IMR-90 (cell line): ENCODE measurements at regions not wholly inside any gene's neighbourhood (a gene's known extent, or its start where the extent isn't known, plus 50 kb on each side); places are given as distances from the start of the nearest gene placed in this dataset.

ENCODE experiments used
- ATAC-seq: fragments of 200-7000 bp; cut with Tn5 transposase; 2 replicates; pipeline ENCODE4 v1.9.1; 2020; ENCODE audit warnings: low read depth, mild to moderate bottlenecking, moderate library complexity
- BruUV-seq: library from RNA; stranded (reverse); fragments of 400-500 nt; replicated peaks from 2 replicates; lab custom pipeline; 2021; lab: Mats Ljungman, UMichigan
- CTCF ChIA-PET: fragments of 300-600 bp; formaldehyde crosslinking; extraction: SDS; loops from one replicate; lab custom pipeline; 2021; ENCODE audit warnings: antibody characterized with exemption; lab: Yijun Ruan, JAX
- POLR2A ChIA-PET: fragments of 300-600 bp; sonication (Branson Sonifier 250); formaldehyde crosslinking; loops from one replicate; lab custom pipeline; 2022; ENCODE audit warnings: antibody characterized with exemption; ENCODE audit not compliant: unreplicated experiment; lab: Charles Lee
- DNase-seq: peaks from one replicate; pipeline ENCODE4 v3.0.0; 2013
- H2AFZ ChIP-seq: replicated peaks from 2 replicates; pipeline ENCODE3; 2013; ENCODE audit warnings: low read length, mild to moderate bottlenecking; ENCODE audit not compliant: poor library complexity
- H2AK5ac ChIP-seq: 2 replicates; pipeline ENCODE4 v1.6.1; 2013; ENCODE audit warnings: low read depth, low read length, inconsistent platforms
- H2AK9ac ChIP-seq: replicated peaks from 2 replicates; pipeline ENCODE3; 2013; ENCODE audit warnings: mild to moderate bottlenecking, low read depth, low read length, moderate library complexity; ENCODE audit not compliant: poor library complexity
- H2BK120ac ChIP-seq: 2 replicates; pipeline ENCODE4 v1.6.1; 2013; ENCODE audit warnings: low read depth, low read length, inconsistent platforms
- H2BK15ac ChIP-seq: 3 replicates; pipeline ENCODE4 v1.6.1; 2013; ENCODE audit warnings: low read depth, low read length, inconsistent platforms
- H2BK20ac ChIP-seq: 2 replicates; pipeline ENCODE4 v1.6.1; 2013; ENCODE audit warnings: low read depth, mild to moderate bottlenecking, inconsistent platforms, low read length, moderate library complexity
- H2BK5ac ChIP-seq: 2 replicates; pipeline ENCODE4 v1.6.1; 2013; ENCODE audit warnings: mild to moderate bottlenecking, low read depth, low read length, inconsistent platforms; ENCODE audit not compliant: poor library complexity, severe bottlenecking
- H3K14ac ChIP-seq: replicated peaks from 2 replicates; pipeline ENCODE4 v1.6.1; 2013; ENCODE audit warnings: low read depth, low read length, inconsistent platforms
- H3K18ac ChIP-seq: 2 replicates; pipeline ENCODE4 v1.6.1; 2013; ENCODE audit warnings: low read depth, low read length, control low read depth
- H3K23ac ChIP-seq: 2 replicates; pipeline ENCODE4 v1.6.1; 2013; ENCODE audit warnings: low read depth, low read length, inconsistent platforms
- H3K27ac ChIP-seq: 2 replicates; pipeline ENCODE4 v1.5.1; 2013; ENCODE audit warnings: mild to moderate bottlenecking, control low read depth, low read length; ENCODE audit not compliant: insufficient read depth
- H3K27me3 ChIP-seq: 2 replicates; pipeline ENCODE4 v1.6.1; 2013; ENCODE audit warnings: low read length; ENCODE audit not compliant: control insufficient read depth, insufficient read depth
- H3K36me3 ChIP-seq: 2 replicates; pipeline ENCODE4 v1.6.1; 2013; ENCODE audit warnings: low read length, mixed read lengths; ENCODE audit not compliant: control insufficient read depth, insufficient read depth
- H3K4ac ChIP-seq: 2 replicates; pipeline ENCODE4 v1.6.1; 2013; ENCODE audit warnings: low read depth, low read length, inconsistent platforms
- H3K4me1 ChIP-seq: 2 replicates; pipeline ENCODE4 v1.6.1; 2013; ENCODE audit warnings: low read length, mixed read lengths; ENCODE audit not compliant: control insufficient read depth, insufficient read depth
- H3K4me2 ChIP-seq: 2 replicates; pipeline ENCODE4 v1.6.1; 2013; ENCODE audit warnings: low read depth, mild to moderate bottlenecking, control low read depth, low read length, moderate library complexity
- H3K4me3 ChIP-seq: 2 replicates; pipeline ENCODE4 v1.5.1; 2013; ENCODE audit warnings: low read depth, mild to moderate bottlenecking, control low read depth, low read length, moderate library complexity; ENCODE audit not compliant: insufficient read depth
- H3K56ac ChIP-seq: 2 replicates; pipeline ENCODE4 v1.6.1; 2013; ENCODE audit warnings: low read length, inconsistent platforms; ENCODE audit not compliant: insufficient read depth; ENCODE audit errors: extremely low read depth
- H3K79me1 ChIP-seq, 2 experiments: 2 replicates each; pipeline ENCODE4 v1.6.1; 2013; ENCODE audit warnings: low read length in 2 of 2, inconsistent platforms in 1 of 2, low read depth in 1 of 2
- H3K9ac ChIP-seq: 2 replicates; pipeline ENCODE4 v1.6.1; 2013; ENCODE audit warnings: low read depth, low read length, control low read depth
- H3K9me1 ChIP-seq: 2 replicates; pipeline ENCODE4 v1.6.1; 2013; ENCODE audit warnings: low read length, inconsistent platforms; ENCODE audit not compliant: insufficient read depth
- H3K9me3 ChIP-seq: 2 replicates; pipeline ENCODE4 v1.6.1; 2013; ENCODE audit warnings: low read length; ENCODE audit not compliant: control insufficient read depth, insufficient read depth
- H4K20me1 ChIP-seq: 2 replicates; pipeline ENCODE4 v1.6.1; 2013; ENCODE audit warnings: low read length, inconsistent platforms; ENCODE audit not compliant: insufficient read depth
- H4K5ac ChIP-seq: 2 replicates; pipeline ENCODE4 v1.6.1; 2013; ENCODE audit warnings: mild to moderate bottlenecking, low read depth, low read length, control low read depth
- H4K8ac ChIP-seq, 2 experiments: 2 replicates each; pipeline ENCODE4 v1.6.1; 2013; ENCODE audit warnings: low read depth in 2 of 2, low read length in 2 of 2, control low read depth in 1 of 2, inconsistent platforms in 1 of 2
- H4K91ac ChIP-seq: 2 replicates; pipeline ENCODE4 v1.6.1; 2013; ENCODE audit warnings: low read depth, low read length, inconsistent platforms; ENCODE audit not compliant: insufficient read depth
- BHLHE40 ChIP-seq: fragments of 150-350 bp; IDR thresholded peaks from 2 replicates; pipeline ENCODE4 v1.6.1; 2016; ENCODE audit warnings: mild to moderate bottlenecking, low read depth, low read length
- CEBPB ChIP-seq: IDR thresholded peaks from 2 replicates; pipeline ENCODE4 v1.6.1; 2012; ENCODE audit warnings: low read depth, low read length, improper control_type of control experiment
- CHD1 ChIP-seq: IDR thresholded peaks from 2 replicates; pipeline ENCODE4 v1.6.1; 2012; ENCODE audit warnings: low read depth, low read length, improper control_type of control experiment
- CTCF ChIP-seq: conservative IDR thresholded peaks from 2 replicates; pipeline ENCODE4 v1.5.1; 2012; ENCODE audit warnings: mild to moderate bottlenecking, low read depth, low read length, improper control_type of control experiment
- ELK1 ChIP-seq: fragments of 150-350 bp; IDR thresholded peaks from 2 replicates; pipeline ENCODE4 v1.6.1; 2016; ENCODE audit warnings: low read depth, mild to moderate bottlenecking, low read length, moderate library complexity, borderline replicate concordance
- FOS ChIP-seq: fragments of 150-350 bp; IDR thresholded peaks from 2 replicates; pipeline ENCODE4 v1.6.1; 2016; ENCODE audit warnings: low read depth, low read length
- MAFK ChIP-seq: IDR thresholded peaks from 2 replicates; pipeline ENCODE4 v1.6.1; 2012; ENCODE audit warnings: low read depth, low read length, improper control_type of control experiment
- MAZ ChIP-seq: IDR thresholded peaks from 2 replicates; pipeline ENCODE4 v1.6.1; 2012; ENCODE audit warnings: low read depth, mild to moderate bottlenecking, low read length, improper control_type of control experiment, moderate library complexity, borderline replicate concordance
- MXI1 ChIP-seq: IDR thresholded peaks from 2 replicates; pipeline ENCODE4 v1.6.1; 2012; ENCODE audit warnings: low read depth, mild to moderate bottlenecking, low read length, moderate library complexity, borderline replicate concordance
- NFE2L2 ChIP-seq: fragments of 150-350 bp; IDR thresholded peaks from 2 replicates; pipeline ENCODE4 v1.6.1; 2016; ENCODE audit warnings: low read depth, mild to moderate bottlenecking, low read length
- POLR2A ChIP-seq: IDR thresholded peaks from 2 replicates; pipeline ENCODE4 v1.6.1; 2012; ENCODE audit warnings: mild to moderate bottlenecking, low read depth, low read length
- RAD21 ChIP-seq: IDR thresholded peaks from 2 replicates; pipeline ENCODE4 v1.6.1; 2012; ENCODE audit warnings: low read length, improper control_type of control experiment
- RCOR1 ChIP-seq: IDR thresholded peaks from 2 replicates; pipeline ENCODE4 v1.6.1; 2012; ENCODE audit warnings: mild to moderate bottlenecking, low read length, improper control_type of control experiment; ENCODE audit not compliant: insufficient replicate concordance
- RFX5 ChIP-seq: IDR thresholded peaks from 2 replicates; pipeline ENCODE4 v1.8.0; 2012; ENCODE audit warnings: low read depth, mild to moderate bottlenecking, low read length, moderate library complexity
- SMC3 ChIP-seq: fragments of 150-350 bp; IDR thresholded peaks from 2 replicates; pipeline ENCODE4 v1.6.1; 2016; ENCODE audit warnings: low read depth, mild to moderate bottlenecking, antibody characterized with exemption, low read length, moderate library complexity
- USF2 ChIP-seq: fragments of 150-350 bp; IDR thresholded peaks from 2 replicates; pipeline ENCODE4 v1.6.1; 2017; ENCODE audit warnings: mild to moderate bottlenecking, antibody characterized with exemption, low read length, low read depth
- WGBS, 2 experiments: methylation state at CpG; one replicate each; pipeline versions ENCODE4 v1.1.5 to v1.1.7; 2013; ENCODE audit warnings: missing lambda C conversion rate in 2 of 2; ENCODE audit not compliant: insufficient read length in 1 of 2; ENCODE audit errors: extremely low coverage in 2 of 2; 5-methylcytosine and 5-hydroxymethylcytosine counted together
- dilution Hi-C: fragments of 300-500 bp; cut with HindIII; formaldehyde crosslinking; loops from one replicate; pipeline ENCODE4 v1.14.3; 2018; ENCODE audit warnings: low sequenced_read_pairs; ENCODE audit not compliant: unreplicated experiment
- in situ Hi-C: fragments of 300-500 bp; cut with MboI; formaldehyde crosslinking; loops from 3 replicates; pipeline ENCODE4 v1.14.3; 2019; ENCODE audit warnings: low sequenced_read_pairs, inconsistent platforms, mixed read lengths
- intact Hi-C: fragments of 100-400 bp; cut with micrococcal nuclease; formaldehyde crosslinking; loops from 2 replicates; pipeline ENCODE4 v1.10.0; 2022

- POLR2A ChIA-PET, result no interaction called here
Measured at GRCh38 chr9:34796924-34797323, 87.0 kb upstream of the CCL21 start.

More at GRCh38 chr9:34796924-34797323, 87.0 kb upstream of the CCL21 start:
- Histone ChIP-seq H4K91ac (no peak overlapping the region), H4K20me1 (no peaks in the 10 kb centered on the region), H2BK20ac (no peak overlapping the region), H3K9me1 (no peaks in the 10 kb centered on the region), H3K79me1 (no peaks in the 10 kb centered on the region), H2AK5ac (no peak overlapping the region), H2BK15ac (no peak overlapping the region), H3K18ac (no peak overlapping the region), H3K4ac (no peak overlapping the region), H3K4me2 (no peak overlapping the region), H3K9me3 (no peaks in the 10 kb centered on the region), H3K27me3 (0 out of 2 replicates have a peak, but pooled peaks cover 2% of the 10 kb centered on the region), H3K4me1 (no peaks in the 10 kb centered on the region), H3K4me3 (no peak overlapping the region), H2AK9ac (no peak overlapping the region), H3K14ac (no peak overlapping the region), H4K5ac (no peak overlapping the region), H2BK5ac (no peak overlapping the region), H3K9ac (no peak overlapping the region), H3K36me3 (no peaks in the 10 kb centered on the region), H2AFZ (no peak overlapping the region), H2BK120ac (no peak overlapping the region), H4K8ac (no peak overlapping the region), H3K23ac (no peak overlapping the region), H3K56ac (no peak overlapping the region), H3K27ac (no peak overlapping the region)
- intact Hi-C loops (no loop called here), in situ Hi-C loops (no loop called here), dilution Hi-C loops (no loop called here)
- no TSS peak for BruUV-seq
- no peak for TF ChIP-seq RFX5
- no peak for TF ChIP-seq NFE2L2
- TF ChIP-seq FOS, result no peak
- TF ChIP-seq MAZ, result no peak
- no peak for TF ChIP-seq MAFK
- TF ChIP-seq ELK1, result no peak
- no peak for TF ChIP-seq CEBPB
- no peak for TF ChIP-seq POLR2A
- TF ChIP-seq MXI1, result no peak
- no peak for TF ChIP-seq SMC3
- no peak for TF ChIP-seq CTCF
- no peak for TF ChIP-seq USF2
- TF ChIP-seq BHLHE40, result no peak
- no peak for TF ChIP-seq RAD21
- no peak for TF ChIP-seq RCOR1
- TF ChIP-seq CHD1, result no peak
- 13% methylated on average over 2 of the region's 7 CpGs; no CpG with 5 or more reads in 1 of the 2 experiments for WGBS, 2 experiments
- no peak for ATAC-seq
- no peak for DNase-seq
- CTCF ChIA-PET, result no interaction called here
